ENCODE measurements at regions not wholly inside any gene's neighbourhood (a gene's known extent, or its start where the extent isn't known, plus 50 kb on each side); places are given as distances from the start of the nearest gene placed in this dataset.

DNA sequence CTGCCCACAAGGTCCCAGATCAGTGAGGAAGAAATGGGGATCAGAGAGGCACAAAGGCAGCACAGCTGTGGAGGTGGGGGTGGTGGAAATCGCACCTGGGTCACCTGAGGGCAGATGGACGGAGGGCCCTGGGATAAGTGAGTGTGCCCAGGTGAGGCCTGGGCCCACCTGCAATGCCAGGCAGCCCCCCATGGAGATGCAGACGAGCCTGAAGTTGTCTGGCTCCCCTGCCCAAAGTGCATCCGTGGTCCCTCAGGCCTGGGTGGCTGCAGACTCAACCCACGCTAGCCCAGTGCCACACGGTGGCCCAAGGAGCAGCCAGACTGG lies 84.9 kb downstream of the NCOR2 start:
- TF ChIP-seq CTCF (IDR thresholded peaks at IDR 0.05; ENCODE audit: insufficient read depth, low read length, poor library complexity, severe bottlenecking) (no peak), EZH2phosphoT487 (conservative IDR thresholded peaks at IDR 0.05; ENCODE audit: low read length) (no peak)

Data from SU-DHL-6 (cell line).